ENCODE measurements at regions not wholly inside any gene's neighbourhood (a gene's known extent, or its start where the extent isn't known, plus 50 kb on each side); places are given as distances from the start of the nearest gene placed in this dataset.
"Not testable (repeated sequence)": the region's sequence is repeated elsewhere in the genome, so short reads cannot be mapped to it uniquely, and the experiment has no call there.

DNA sequence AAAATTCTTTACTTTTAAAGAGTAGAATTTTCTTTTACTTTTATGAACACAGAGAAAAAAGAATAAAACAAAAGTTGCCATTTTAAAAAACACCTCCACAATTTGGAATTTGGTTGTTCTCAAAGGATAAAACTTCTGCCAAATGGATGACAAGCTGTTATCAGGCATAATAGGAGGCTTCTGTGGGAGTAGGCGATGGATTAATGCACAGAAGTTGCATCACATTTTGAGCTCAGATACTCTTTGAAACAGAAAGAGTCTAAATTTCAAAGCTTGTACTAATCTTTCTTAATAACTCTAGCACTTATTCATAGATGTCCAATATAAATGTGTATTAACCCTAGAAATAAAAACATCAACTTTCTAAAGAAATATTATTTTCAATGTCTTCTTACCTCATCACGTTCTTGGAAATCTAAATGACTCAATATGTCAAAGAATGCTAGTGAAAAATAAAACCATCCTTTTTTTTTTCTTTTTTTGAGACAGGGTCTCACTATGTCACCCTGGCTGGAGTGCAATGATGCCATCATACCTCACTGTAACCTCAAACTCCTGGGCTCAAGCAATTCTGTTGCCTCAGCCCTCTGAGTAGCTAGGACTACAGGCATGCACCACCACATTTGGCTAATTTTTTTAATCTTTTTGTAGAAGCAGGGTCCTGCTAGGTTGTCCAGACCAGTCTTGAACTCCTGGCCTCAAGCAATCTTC, 112.8 kb upstream of the USP25 start:
- no peak for DNase-seq (ENCODE audit: low read depth)

DNA sequence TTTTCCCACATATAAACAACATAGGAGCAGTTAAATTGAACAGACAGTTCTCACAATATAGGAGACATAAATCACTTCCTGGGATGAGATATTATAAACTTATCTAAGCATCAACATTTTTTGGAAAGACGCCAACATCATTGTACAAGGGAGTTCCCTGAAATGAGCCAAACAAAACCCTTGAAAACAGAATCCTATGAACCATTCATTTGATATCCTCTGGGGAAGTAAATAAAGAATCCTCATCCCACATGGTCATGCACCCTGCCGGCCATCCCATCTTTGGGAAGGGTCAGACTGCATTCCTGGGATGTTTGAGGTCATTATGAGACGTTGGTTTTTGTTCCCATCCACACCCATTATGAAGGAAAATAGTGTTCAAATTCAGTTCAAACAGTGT, 111.8 kb upstream of the USP25 start:
- DNase-seq (ENCODE audit: low read depth) = no peak

DNA sequence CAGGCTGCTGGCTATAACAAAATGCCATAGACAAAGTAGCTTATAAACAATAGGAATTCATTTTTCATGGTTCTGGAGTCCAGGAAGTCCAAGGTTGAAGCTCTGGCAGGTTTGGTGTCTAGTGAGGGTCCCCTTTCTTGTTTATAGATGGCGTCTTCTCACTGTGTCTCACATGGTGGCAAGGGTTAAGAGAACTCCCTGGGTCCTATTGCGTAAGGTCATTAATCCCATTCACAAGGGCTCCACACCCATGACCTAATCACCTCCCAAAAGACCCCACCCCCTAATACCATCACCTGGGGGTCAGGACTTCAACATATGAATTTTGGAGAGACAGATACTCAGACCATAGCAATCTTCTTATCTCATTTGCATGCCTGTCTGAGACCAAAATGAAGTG, 108.9 kb upstream of the USP25 start:
- no peak for DNase-seq (ENCODE audit: low read depth)

DNA sequence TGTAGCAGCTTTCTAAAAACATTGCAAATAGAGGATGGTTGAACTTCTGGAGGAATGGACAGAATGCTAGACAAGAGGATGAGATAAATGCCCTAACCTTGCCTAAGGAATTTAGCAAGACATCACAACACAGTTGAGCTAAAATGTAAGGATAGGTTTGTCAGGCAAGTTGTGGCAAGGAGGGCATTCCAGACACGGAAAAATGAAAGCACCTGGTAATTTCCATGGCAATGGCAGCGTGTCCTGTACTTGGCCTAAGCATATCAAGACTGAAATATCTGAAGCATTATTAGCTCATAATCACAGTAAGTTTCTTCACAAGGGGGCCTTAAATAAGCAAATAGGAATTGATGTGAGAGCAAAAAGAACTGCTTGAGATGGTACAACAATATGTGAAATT, 105.1 kb upstream of the USP25 start:
- no peak for DNase-seq (ENCODE audit: low read depth)

DNA sequence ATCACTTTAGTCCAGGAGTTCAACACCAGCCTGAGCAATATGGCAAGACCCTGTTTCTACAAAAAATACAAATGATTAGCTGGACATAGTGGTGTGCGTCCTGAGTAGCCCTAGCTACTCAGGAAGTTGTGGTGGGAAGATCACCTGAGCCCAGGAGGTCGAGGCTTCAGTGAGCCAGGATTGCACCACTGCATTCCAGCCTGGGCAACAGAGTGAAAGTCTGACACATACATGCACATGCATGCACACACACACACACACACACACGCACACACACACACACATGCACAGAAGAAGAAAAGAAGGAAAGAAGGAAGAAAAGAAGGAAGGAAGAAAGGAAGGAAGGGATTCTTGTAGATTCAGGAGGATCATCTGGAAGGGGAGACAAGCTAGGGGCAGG, 104.4 kb upstream of the USP25 start:
- no peak for DNase-seq (ENCODE audit: low read depth)

DNA sequence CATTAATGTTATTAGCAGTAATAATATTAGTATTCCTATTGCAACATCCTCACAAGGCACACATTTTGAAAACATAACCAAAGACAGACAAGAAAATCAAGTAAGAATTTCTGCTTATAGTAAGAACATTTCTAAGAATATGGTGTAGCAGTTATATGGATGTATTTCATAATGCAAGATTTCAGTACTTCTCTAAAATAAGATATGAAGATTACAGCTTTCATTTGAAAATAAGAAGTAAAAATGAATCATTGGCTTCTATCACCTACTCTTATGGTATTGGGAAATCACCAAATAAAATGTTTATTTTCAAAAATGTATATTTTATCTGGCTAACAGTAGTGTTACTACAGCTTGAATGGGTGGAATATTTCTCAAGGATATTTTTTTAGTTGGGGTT, 103.8 kb upstream of the USP25 start:
- DNase-seq (ENCODE audit: low read depth) = no peak

DNA sequence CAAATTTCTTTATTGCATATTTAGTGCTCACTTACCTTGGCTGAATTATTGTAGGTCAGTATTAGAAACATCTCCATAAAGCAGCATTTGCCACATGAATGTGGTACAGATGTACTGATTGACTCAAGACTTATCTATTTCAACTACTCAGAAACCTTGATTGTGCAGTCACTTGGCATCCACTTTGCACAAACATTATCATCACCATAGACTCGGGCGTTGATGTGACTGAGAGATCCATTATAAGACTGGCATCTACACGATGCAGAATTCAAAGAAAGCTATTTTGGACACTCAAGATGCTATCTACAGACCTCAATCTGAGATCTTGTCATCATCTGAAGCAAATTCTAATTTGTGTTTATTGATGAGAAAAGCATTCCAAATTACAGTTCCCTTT, 102.8 kb upstream of the USP25 start:
- no peak for DNase-seq (ENCODE audit: low read depth)

DNA sequence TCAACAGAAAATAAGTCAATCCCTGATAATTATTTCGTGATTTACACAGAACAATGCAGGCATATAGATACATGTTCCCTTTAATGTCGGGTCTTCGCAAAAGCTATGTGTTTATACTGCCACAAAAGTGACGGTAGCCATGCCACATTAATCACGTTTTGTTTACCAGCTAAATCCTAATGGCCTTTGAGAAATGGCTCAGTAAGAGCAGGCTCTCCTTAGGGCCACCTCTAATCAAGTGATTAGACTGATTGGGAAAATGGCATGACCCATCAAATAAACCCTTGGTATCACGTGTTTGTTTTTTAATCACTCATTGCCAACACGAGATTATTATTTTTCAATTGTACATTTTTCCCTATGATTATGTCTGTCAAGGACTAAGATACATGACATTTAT, 102.0 kb upstream of the USP25 start:
- DNase-seq (ENCODE audit: low read depth) = no peak

DNA sequence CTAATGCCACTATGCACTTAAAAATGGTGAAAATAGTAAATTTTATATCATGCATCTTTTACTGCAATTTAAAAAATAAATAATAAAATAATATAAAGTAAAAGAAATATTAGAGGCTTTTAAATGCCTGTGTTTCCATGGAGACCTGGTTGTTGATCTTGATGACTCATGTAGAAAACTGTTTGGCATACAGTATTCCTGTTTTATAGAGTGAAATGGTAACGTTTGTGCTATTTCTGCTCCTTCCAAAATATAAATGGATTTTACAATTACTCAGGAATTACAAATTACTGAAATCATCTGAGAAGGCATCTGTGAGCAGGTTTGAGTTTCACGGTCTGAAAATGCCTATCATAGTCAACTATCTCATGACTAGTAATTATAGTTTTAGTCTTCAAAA, 98.4 kb upstream of the USP25 start:
- DNase-seq (ENCODE audit: low read depth) = no peak

DNA sequence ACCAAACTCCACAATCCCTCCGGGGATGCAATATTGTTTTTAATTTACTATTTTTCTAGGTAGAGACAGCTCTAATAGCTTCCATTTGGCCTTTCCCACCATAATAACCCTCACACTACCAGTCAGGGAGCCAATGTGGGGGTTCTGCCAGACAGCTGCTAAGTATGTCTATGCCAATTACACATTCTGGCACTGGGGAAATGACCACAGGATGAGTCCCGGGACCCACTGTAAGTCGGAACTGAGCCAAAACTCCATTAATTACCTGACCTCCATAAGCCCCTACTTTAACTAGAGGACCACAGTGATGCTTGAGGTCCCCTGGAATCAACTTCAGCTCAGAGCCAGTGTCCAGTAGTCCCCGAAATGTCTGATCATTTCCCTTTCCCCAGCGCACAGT, 95.2 kb upstream of the USP25 start:
- not testable (repeated sequence) for DNase-seq (ENCODE audit: low read depth)

DNA sequence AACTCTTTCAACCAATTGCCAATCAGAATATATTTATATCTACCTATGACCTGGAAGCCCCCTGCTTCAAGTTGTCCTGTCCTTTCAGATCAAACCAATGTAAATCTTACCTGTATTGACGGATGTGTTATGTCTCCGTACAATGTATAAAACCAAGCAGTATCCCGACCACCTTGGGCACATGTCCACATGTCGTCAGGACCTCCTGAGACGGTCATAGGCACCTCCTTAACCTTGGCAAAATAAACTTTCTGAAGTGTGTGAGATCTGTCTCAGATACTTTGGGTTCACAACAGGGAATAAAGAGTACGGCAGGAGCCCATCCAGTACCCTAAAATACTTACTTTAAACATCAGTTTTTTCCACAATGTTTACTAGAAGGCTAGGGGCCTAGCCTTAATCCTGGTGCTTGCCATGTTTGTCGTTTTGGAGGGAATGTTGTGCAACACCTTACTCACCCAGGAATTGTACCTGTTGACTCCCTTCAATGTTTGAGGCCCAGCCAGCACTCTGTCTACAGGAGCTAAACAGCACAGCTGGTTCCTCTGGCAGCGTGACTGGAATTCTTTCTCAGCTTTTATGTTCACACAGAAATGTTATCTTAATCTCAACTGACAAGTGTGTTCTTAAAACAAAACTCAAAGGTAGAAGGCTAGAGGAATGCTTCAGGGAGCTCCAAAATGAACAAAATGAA, 90.8 kb upstream of the USP25 start:
- DNase-seq (ENCODE audit: low read depth) = no peak

DNA sequence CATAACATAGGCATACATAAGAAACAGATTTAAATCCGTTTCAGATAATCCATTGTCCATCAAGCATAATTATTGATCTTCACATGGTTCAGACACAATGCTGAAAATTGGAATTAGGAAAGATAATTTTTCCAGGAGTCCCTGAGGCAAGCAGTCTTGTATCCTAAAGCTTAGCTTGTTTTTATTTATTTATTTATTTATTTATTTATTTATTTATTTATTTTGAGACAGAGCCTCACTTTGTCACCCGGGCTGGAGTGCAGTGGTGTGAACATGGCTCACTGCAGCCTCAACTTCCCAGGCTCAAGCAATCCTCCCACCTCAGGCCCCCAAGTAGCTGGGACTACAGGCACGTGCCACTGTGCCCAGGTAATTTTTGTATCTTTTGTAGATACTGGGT, 89.7 kb upstream of the USP25 start:
- DNase-seq (ENCODE audit: low read depth) = not testable (repeated sequence)

DNA sequence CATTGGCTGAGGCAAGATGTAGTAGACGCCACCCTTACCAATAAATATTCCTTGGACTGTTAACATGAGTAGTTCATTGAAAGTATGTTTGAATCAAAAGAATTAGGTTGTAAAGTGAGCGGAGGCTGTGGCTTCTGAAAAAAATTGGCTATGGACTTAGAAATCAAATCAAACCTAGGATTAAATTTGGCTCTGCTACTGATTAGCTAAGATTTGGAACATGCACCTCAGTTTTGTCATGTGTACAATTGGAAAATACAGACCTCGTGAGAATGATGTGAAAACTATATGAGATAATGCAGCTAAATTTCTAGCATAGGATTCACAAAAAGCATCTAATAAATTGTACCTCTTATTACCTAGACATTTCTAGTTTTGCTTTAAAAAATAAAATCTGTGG, 85.3 kb upstream of the USP25 start:
- no peak for DNase-seq (ENCODE audit: low read depth)

DNA sequence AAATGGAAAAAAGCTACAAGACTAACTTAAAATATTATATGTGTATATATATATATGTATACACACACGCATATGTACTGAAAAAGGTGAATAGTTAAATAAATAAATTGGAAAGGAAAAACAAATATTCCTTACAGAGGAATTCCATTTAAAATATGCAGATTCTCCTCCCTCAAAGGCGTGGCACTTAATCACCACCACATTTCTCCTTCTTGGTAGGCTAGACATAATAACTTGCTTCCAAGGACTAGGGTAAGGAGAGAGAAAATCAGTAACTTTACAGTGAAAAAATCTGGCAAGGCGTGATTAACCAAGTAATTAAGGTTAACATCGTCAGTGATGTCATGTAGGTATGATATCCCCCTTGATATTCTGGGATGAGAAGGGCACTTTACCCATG, 84.0 kb upstream of the USP25 start:
- DNase-seq (ENCODE audit: low read depth) = no peak

DNA sequence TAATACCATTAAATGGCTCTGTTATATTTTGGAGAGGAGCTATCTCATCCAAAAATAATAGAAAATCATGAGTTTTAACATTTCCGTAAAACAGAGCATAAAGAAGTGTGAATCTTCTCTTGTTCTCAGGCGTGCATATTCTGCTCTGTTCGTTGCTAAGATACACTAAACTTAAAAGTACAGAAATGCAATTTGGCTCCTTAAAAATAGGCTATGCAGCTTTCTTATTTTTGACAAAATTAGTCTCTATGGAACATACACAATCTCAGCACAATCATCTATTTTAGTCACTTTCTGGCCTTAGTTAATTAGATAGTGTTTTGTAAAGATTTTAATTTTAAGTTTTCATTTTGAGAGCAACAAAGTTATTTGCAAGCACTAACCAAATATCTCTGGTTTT, 79.0 kb upstream of the USP25 start:
- no peak for DNase-seq (ENCODE audit: low read depth)

DNA sequence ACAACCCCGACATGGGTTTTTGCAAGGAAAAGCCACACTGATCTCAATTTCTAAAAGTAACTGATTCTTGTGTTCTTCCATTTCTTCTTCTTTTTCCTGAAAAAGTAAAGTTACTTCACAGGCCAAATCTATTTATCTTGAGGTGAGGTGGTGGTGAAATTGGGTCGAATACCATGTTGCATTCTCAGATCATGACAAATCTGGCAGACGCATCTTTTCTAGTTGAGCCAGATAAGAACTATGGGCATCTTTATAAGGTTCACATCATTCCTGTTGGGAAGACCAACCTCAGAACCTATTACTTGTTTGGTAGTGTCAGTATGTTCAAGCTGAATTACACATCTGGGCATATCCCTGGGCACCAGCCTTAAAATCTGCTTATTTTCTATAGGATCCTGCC, 78.6 kb upstream of the USP25 start:
- no peak for DNase-seq (ENCODE audit: low read depth)

DNA sequence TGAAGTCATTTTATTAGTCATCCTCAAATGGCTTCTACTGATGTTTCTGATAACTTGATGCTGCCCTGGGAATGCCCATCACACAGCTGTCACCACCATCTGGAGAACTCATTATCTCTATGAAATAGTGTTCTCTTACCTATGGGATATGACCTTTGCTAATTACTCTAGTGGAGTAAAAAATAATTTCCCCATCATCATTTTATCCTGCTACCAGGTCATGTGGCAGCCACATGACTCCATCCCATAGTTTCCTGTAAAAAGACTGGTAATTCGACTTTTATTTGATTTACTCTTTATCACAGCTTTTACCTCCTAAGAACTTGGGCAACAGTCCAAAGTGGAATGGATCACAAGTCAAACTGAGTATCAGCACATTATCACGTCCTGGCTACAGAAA, 76.1 kb upstream of the USP25 start:
- DNase-seq (ENCODE audit: low read depth) = no peak

DNA sequence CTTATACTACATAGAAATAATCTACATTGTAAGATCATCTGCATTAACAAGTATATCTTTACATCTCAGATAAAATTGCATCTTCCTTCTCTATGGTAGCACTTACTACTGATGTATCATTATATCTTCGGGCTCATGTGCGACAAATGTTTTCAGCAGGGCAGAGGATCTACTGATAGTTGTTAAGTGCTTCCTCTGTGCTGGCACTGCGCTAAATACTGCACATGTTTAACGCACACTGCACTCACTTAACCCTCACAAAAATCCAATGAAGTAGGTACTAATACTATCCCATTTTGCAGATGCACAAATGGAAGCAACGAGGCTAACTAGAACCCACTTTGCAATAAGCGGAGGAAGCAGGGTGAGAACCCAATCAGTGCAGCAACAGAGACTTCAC, 75.6 kb upstream of the USP25 start:
- DNase-seq (ENCODE audit: low read depth) = no peak

DNA sequence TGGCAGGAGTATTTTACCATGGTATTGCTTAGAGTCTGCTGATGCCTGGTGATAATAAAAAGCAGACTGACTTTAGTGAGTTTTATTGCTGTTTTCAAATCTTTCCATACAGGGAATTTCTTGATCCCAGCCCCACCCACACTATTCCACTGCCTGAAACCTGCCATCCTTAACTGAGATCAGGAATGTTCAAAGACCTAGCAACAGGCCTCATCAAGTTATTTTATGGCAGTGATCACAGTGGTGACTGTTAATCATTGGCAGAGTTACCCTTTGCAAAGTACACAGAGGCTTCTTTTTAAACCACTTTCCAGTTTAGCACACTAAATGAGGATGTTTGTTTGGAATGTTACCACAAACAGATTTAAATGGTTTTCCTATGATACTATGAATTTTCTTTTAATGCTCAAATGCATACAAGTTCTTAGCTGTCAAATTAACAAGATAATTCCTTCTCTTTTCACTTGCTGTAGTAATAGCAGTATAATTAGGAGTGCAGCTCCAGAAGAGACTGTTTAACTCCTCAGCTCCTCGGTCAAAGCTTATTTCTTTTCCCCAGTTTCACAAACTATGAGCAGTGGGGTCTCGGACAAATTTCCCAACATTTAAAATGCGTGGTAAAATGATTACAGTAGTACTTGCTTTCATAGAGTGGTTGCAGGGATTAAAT, 69.9 kb upstream of the USP25 start:
- no peak for DNase-seq (ENCODE audit: low read depth)

DNA sequence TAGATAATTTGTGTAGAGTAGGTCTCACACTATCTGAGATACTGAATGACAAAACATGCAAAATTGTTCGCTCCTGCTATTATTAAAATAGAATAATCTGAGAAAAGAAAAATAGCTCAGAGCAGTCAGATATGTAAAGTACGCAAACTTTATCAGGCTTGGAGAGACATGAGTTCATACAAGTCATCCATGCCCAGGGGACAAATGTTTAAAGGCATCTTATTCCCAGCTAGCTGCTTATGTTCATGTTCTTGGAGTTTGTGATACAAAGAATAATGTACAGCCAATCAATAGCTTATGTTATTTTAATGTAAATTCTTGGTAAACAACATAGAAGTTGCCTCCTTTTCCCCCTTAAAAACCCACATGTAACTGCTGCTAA, 69.4 kb upstream of the USP25 start:
- DNase-seq (ENCODE audit: low read depth) = no peak

DNA sequence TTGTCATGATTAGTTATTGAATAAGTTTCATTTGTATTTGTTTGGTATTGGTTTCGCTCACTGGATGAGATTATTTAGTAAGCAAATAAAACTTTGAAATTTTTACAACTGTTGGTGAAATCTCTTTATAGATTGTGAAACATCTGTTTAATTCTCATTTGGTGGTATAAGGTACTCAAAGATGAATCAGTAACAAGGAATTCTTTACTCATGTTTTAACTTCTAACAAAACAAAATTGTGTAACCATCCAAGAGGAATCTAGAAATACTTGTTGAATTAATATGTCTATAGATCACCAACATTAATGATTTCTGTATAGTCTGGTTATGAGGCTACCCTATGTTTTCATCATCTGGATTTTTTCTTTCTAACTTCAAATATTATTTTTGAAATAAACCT, 62.8 kb upstream of the USP25 start:
- no peak for DNase-seq (ENCODE audit: low read depth)

DNA sequence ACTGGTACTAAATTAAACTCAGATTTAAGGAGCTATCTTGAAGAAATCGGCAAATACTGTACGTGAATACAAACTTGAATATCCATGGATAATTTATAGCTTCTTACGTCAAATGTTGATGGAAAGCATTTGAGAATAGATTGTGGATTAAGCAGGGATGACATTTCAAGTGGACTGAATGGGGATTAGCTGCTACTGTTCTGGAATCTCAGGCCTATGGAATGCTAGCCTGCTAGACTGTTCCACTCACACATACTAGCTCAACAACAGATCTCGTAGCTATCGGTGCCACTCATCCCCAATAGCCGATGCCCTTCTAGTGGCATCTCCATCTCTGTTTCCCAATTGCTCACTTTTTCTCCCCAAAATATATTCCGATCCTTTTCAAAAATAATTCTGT, 62.0 kb upstream of the USP25 start:
- DNase-seq (ENCODE audit: low read depth) = no peak

DNA sequence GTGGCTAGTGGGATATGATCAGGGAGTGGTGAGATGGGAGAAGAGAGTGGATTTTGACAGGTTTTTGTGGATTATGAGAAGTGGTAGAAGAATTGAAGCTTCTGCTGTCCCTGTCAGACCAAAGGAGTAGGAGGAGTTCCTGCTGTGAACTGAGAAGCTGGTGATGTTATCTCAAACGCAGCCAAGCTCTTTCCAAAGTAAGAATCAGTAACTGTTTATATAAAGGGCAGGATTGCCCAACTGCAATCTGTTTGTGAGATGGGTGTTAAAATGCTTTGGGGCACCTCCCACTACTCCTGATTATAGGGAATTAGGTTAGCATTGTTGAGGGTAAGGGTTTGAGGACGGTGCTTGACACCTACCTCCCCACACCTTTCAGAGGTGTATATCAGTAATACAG, 60.5 kb upstream of the USP25 start:
- DNase-seq (ENCODE audit: low read depth) = no peak

DNA sequence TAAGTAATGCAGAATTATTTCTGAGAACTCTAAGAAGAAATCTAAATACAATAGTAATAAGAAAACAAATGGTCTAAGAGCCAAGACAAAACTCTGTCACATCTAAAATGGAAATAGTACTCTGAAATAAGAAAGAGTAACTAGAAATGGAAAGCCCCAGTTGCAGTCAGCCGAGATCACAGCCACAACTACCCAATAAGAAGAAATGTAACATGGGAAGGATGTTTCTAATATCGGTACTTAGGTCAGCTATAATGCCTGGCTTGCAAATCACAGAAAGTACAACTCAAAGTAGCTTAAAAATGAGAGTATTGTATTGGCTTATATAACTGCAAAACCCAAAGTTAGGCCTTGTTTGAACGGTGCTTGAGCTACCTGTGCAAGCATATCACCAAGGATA, 58.6 kb upstream of the USP25 start:
- DNase-seq (ENCODE audit: low read depth) = no peak
